HL-60 (cell line): ENCODE measurements at regions not wholly inside any gene's neighbourhood (a gene's known extent, or its start where the extent isn't known, plus 50 kb on each side); places are given as distances from the start of the nearest gene placed in this dataset.

Source experiments
- DNase-seq, 2 experiments: peaks; one replicate each; pipeline ENCODE4 v3.0.0-alpha.2; 2010 to 2020; ENCODE audit warnings: low read depth in 1 of 2, low spot score in 1 of 2
- H3K27ac ChIP-seq: fragments of 250-450 bp; sonication (Bioruptor Pico); replicated peaks from 2 replicates; pipeline ENCODE4 v1.5.1; 2020; ENCODE audit warnings: mild to moderate bottlenecking, moderate library complexity
- H3K27me3 ChIP-seq: fragments of 250-450 bp; sonication (Bioruptor Pico); 2 replicates; pipeline ENCODE4 v1.5.1; 2021; ENCODE audit warnings: mild to moderate bottlenecking, moderate library complexity; ENCODE audit not compliant: insufficient read depth, poor library complexity, severe bottlenecking
- H3K4me3 ChIP-seq: replicated peaks from 2 replicates; pipeline ENCODE4 v1.5.1; 2011; ENCODE audit warnings: mild to moderate bottlenecking, control low read depth, low read length; ENCODE audit not compliant: insufficient read depth
- CTCF ChIP-seq: IDR thresholded peaks from one replicate; pipeline ENCODE4 v1.5.1; 2011; ENCODE audit warnings: low read length, control low read depth, inconsistent platforms; ENCODE audit not compliant: insufficient read depth
- GABPA ChIP-seq: IDR thresholded peaks from 2 replicates; pipeline ENCODE4 v1.6.1; 2012; ENCODE audit warnings: low read depth
- POLR2AphosphoS5 ChIP-seq: IDR thresholded peaks from 2 replicates; pipeline ENCODE4 v1.6.1; 2012; ENCODE audit warnings: low read depth
- REST ChIP-seq: IDR thresholded peaks from 2 replicates; pipeline ENCODE4 v1.6.1; 2012; ENCODE audit warnings: low read depth; ENCODE audit not compliant: insufficient replicate concordance
- SPI1 ChIP-seq: IDR thresholded peaks from 2 replicates; pipeline ENCODE4 v1.6.1; 2012; ENCODE audit warnings: low read depth, mild to moderate bottlenecking, borderline replicate concordance

GRCh38 chr2:224264259-224264658 lies 137.6 kb downstream of the FAM124B start:
- H3K4me3 ChIP-seq = no peak overlapping the region
- H3K27me3 ChIP-seq = peaks cover 5% of the 10 kb centered on the region
- no peak overlapping the region for H3K27ac ChIP-seq
- DNase-seq = no peak
- TF ChIP-seq GABPA (no peak), SPI1 (no peak), REST (no peak), CTCF (no peak), POLR2AphosphoS5 (no peak)

GRCh38 chr2:224263571-224264043 lies 138.3 kb downstream of the FAM124B start:
- DNase-seq = no peak
- H3K27ac ChIP-seq = no peak overlapping the region
- H3K27me3 ChIP-seq = peaks cover 5% of the 10 kb centered on the region
- TF ChIP-seq SPI1 (no peak), POLR2AphosphoS5 (no peak), CTCF (no peak), GABPA (no peak), REST (no peak)
- H3K4me3 ChIP-seq = no peak overlapping the region

- TF ChIP-seq REST (no peak), GABPA (no peak), SPI1 (no peak), CTCF (no peak), POLR2AphosphoS5 (no peak)
- no peak for DNase-seq
Observed at GRCh38 chr2:224261326-224261725, 140.6 kb downstream of the FAM124B start.

More at GRCh38 chr2:224261326-224261725, 140.6 kb downstream of the FAM124B start:
- Histone ChIP-seq H3K27ac (no peak overlapping the region), H3K27me3 (peaks cover 5% of the 10 kb centered on the region), H3K4me3 (no peak overlapping the region)
